ENCODE measurements at regions not wholly inside any gene's neighbourhood (a gene's known extent, or its start where the extent isn't known, plus 50 kb on each side); places are given as distances from the start of the nearest gene placed in this dataset.
A peak's percentile ranks its signal among the peaks of the same experiment; 100 is the strongest.

GRCh38 chr9:129480745-129481144, 140.2 kb downstream of the C9orf50 start:
- no peak for DNase-seq
- Histone ChIP-seq H3K4me3 (no peak overlapping the region), H3K4me1 (peaks cover 15% of the 10 kb centered on the region), H3K36me3 (ENCODE audit: insufficient read depth in 1 of 2, low read depth in 1 of 2) (no peaks in the 10 kb centered on the region), H3K27me3 (ENCODE audit: insufficient read depth in 3 of 3, low read length in 2 of 3) (no peaks in the 10 kb centered on the region), H3K9me3 (no peaks in the 10 kb centered on the region), H3K27ac (peak overlapping the region; percentile 100)
- TF ChIP-seq CTCF (IDR thresholded peaks at IDR 0.05), result no peak
- 96 to 100% (median 96%) methylated on average over 1 of the region's 1 CpG for WGBS, 3 donors
- intact Hi-C loops (cut with DNase I), result loop anchor here (5.0 kb wide), 1 partner anchor 68 kb away; no protein-coding TSS in a partner anchor
- no peak for ATAC-seq

DNA sequence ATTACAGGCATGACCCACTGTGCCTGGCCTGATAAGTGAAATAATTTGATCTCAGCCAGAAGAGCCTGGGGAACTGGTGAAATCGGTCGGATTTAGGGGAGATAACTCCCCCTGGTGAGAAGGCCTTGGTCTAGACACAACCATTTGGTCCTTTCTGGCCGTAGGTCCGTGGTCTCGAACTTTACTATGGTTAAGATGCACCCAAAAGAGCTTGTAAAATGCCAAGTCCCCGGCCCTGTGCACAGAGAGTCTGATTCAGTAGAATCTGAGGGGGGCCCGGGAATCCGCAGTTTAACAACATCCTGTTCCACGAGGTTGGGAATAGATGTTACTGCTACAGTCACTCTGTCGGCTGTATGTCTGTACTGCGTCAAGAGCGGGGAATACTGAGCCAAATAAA, 140.7 kb downstream of the C9orf50 start:
- no peaks in the 10 kb centered on the region for H3K36me3 ChIP-seq (ENCODE audit: insufficient read depth in 1 of 2, low read depth in 1 of 2)

DNA sequence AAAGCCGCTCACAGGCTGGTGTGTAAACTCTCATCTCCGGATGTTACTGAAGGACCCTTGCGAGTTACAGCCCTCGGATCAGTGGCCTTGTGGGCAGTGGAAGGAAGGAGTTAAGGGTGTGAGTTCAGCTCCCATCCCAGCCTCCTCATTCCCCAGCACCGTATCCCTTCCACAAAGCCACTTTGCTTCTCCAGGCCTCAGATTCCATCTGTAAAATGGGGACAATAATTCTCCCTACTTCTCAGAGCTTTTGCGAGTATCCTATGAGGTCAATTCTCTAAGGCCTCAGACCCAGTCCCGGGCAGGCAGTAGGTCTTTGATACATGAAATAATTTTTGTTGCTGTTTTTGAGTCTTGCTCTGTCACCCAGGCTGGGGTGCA, 141.3 kb downstream of the C9orf50 start:
- Histone ChIP-seq H3K9me3 (no peaks in the 10 kb centered on the region), H3K4me3 (no peak overlapping the region), H3K27ac (peak overlapping the region; percentile 100), H3K4me1 (peaks cover 15% of the 10 kb centered on the region), H3K27me3 (ENCODE audit: insufficient read depth in 3 of 3, low read length in 2 of 3) (no peaks in the 10 kb centered on the region), H3K36me3 (ENCODE audit: insufficient read depth in 1 of 2, low read depth in 1 of 2) (no peaks in the 10 kb centered on the region)
- TF ChIP-seq CTCF (IDR thresholded peaks at IDR 0.05), result no peak
- intact Hi-C loops (cut with DNase I), result loop anchor here (5.0 kb wide), 1 partner anchor 67 kb away; no protein-coding TSS in a partner anchor
- DNase-seq (no peak), ATAC-seq (no peak)
- 85 to 91% (median 90%) methylated on average over 7 of the region's 7 CpGs for WGBS, 3 donors

More for the DNA sequence above, 140.7 kb downstream of the C9orf50 start:
- Histone ChIP-seq H3K4me1 (peaks cover 15% of the 10 kb centered on the region), H3K4me3 (no peak overlapping the region), H3K27ac (peak overlapping the region; percentile 100), H3K9me3 (no peaks in the 10 kb centered on the region), H3K27me3 (ENCODE audit: insufficient read depth in 3 of 3, low read length in 2 of 3) (no peaks in the 10 kb centered on the region)
- DNase-seq (no peak), ATAC-seq (no peak)
- intact Hi-C loops (cut with DNase I), result loop anchor here (5.0 kb wide), 1 partner anchor 68 kb away; no protein-coding TSS in a partner anchor
- 70 to 76% (median 75%) methylated on average over 12 of the region's 12 CpGs for WGBS, 3 donors
- no peak for TF ChIP-seq CTCF (IDR thresholded peaks at IDR 0.05)

DNA sequence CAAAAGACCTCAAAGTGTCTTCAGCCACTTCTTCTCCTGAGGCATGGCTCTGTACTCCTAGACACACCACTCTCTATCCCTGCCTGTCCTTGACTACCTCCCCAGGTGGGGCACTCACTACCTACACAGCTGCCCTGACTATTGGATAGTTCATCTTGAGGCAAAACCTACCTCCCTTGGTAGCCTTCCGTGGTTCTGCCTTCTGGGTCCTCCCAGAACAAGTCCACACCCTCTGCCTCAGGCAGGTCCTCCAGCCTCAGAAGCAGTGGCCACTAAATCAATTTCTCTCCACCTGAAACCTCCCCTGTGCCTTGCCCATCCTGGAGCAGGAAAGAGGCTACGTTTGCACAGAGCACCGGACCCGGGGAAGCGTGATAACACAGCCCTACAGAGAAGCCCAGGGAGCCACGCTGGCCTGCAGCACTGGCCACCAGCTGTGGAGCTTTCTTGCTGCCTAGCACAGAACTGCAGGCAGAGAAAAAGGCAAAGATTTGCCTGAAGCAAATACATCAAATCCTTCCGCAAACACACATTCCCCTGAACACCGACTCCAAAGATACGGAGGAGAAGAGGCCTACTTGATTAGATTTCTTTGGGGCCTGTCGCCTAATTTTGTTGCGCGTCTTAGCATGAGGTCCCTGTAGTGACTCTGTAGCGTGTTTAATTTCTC, 141.8 kb downstream of the C9orf50 start:
- Histone ChIP-seq H3K4me1 (peaks cover 12% of the 10 kb centered on the region), H3K27me3 (ENCODE audit: insufficient read depth in 3 of 3, low read length in 2 of 3) (no peaks in the 10 kb centered on the region), H3K4me3 (no peak overlapping the region), H3K27ac (peak overlapping the region; percentile 100), H3K9me3 (no peaks in the 10 kb centered on the region), H3K36me3 (ENCODE audit: insufficient read depth in 1 of 2, low read depth in 1 of 2) (no peaks in the 10 kb centered on the region)
- 78 to 81% (median 78%) methylated on average over 13 of the region's 13 CpGs for WGBS, 3 donors
- no peak for DNase-seq
- intact Hi-C loops (cut with DNase I), result no loop called here
- no peak for ATAC-seq
- TF ChIP-seq CTCF (IDR thresholded peaks at IDR 0.05), result no peak

- no peaks in the 10 kb centered on the region for H3K27me3 ChIP-seq (ENCODE audit: insufficient read depth in 3 of 3, low read length in 2 of 3)
- 88 to 96% (median 96%) methylated on average over 3 of the region's 3 CpGs for WGBS, 3 donors
- H3K4me1 ChIP-seq, result peaks cover 6% of the 10 kb centered on the region
- no peak overlapping the region for H3K4me3 ChIP-seq
- no peak for TF ChIP-seq CTCF (IDR thresholded peaks at IDR 0.05)
- H3K36me3 ChIP-seq (ENCODE audit: insufficient read depth in 1 of 2, low read depth in 1 of 2), result no peaks in the 10 kb centered on the region
- H3K9me3 ChIP-seq, result no peaks in the 10 kb centered on the region
- no peak for ATAC-seq
- intact Hi-C loops (cut with DNase I), result no loop called here
- no peak overlapping the region for H3K27ac ChIP-seq
- DNase-seq, result no peak
Measured at GRCh38 chr9:129478461-129478860, 142.4 kb downstream of the C9orf50 start.

Data from psoas muscle (tissue), 7 donors.